Endothelial cell of umbilical vein (primary cell): ENCODE measurements at regions not wholly inside any gene's neighbourhood (a gene's known extent, or its start where the extent isn't known, plus 50 kb on each side); places are given as distances from the start of the nearest gene placed in this dataset.

Experiments used
- EZH2 ChIP-seq: IDR thresholded peaks from 2 replicates; pipeline ENCODE4 v1.6.1; 2012; ENCODE audit warnings: borderline replicate concordance, low read depth, mild to moderate bottlenecking, moderate library complexity, low read length, inconsistent platforms; ENCODE audit not compliant: severe bottlenecking
- JUN ChIP-seq: IDR thresholded peaks from 2 replicates; pipeline ENCODE4 v1.6.1; 2011; ENCODE audit warnings: borderline replicate concordance, low read depth; ENCODE audit not compliant: insufficient read length, insufficient read depth
- POLR2A ChIP-seq: IDR thresholded peaks from 2 replicates; pipeline ENCODE4 v1.6.1; 2012; ENCODE audit warnings: low read depth, mild to moderate bottlenecking, control low read depth, low read length
- POLR2AphosphoS5 ChIP-seq: IDR thresholded peaks from 2 replicates; pipeline ENCODE4 v1.6.1; 2012; ENCODE audit warnings: low read depth, mild to moderate bottlenecking, control low read depth, low read length, moderate library complexity; ENCODE audit not compliant: insufficient read depth
- TF ChIP-seq, protein P1 (sequence below), 2 donors: IDR thresholded peaks; 1 replicate in 1 of 2; 2 replicates in 1 of 2; pipeline ENCODE4 v1.5.1; 2011; ENCODE audit warnings: low read length in 2 of 2, mild to moderate bottlenecking in 2 of 2, moderate library complexity in 2 of 2, control low read depth in 1 of 2, inconsistent platforms in 1 of 2, low read depth in 1 of 2; ENCODE audit not compliant: insufficient read depth in 1 of 2; ENCODE audit errors: extremely low read depth in 1 of 2

DNA sequence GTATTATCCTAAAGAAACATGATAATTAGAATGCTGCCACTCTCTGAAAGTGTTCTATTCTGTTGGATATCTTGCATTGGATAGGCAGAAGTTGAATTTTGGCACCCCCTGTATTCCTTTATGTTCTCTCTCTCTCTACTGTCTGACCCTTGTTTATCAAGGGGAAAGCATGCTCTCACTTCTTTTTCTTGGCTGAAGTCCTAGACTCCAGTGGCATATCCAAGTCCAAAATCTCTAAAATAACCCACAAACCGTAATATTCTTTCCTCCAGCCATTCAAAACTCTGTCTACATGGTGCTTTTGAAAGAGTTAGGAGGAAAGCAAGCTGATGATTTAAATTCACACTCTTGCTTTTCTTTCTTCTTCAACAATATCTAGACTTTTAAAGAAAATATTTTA is 669.7 kb downstream of the TDRD15 start:
- TF ChIP-seq, protein P1, sequence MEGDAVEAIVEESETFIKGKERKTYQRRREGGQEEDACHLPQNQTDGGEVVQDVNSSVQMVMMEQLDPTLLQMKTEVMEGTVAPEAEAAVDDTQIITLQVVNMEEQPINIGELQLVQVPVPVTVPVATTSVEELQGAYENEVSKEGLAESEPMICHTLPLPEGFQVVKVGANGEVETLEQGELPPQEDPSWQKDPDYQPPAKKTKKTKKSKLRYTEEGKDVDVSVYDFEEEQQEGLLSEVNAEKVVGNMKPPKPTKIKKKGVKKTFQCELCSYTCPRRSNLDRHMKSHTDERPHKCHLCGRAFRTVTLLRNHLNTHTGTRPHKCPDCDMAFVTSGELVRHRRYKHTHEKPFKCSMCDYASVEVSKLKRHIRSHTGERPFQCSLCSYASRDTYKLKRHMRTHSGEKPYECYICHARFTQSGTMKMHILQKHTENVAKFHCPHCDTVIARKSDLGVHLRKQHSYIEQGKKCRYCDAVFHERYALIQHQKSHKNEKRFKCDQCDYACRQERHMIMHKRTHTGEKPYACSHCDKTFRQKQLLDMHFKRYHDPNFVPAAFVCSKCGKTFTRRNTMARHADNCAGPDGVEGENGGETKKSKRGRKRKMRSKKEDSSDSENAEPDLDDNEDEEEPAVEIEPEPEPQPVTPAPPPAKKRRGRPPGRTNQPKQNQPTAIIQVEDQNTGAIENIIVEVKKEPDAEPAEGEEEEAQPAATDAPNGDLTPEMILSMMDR (IDR thresholded peaks at IDR 0.05; ENCODE audit: extremely low read depth in 1 of 2, insufficient read depth in 1 of 2, low read depth in 1 of 2, low read length in 2 of 2): no peak
- TF ChIP-seq EZH2: no peak
- no peak for TF ChIP-seq POLR2AphosphoS5
- no peak for TF ChIP-seq JUN
- TF ChIP-seq POLR2A: no peak
